ENCODE measurements at regions not wholly inside any gene's neighbourhood (a gene's known extent, or its start where the extent isn't known, plus 50 kb on each side); places are given as distances from the start of the nearest gene placed in this dataset.

GRCh38 chr2:192473331-192473730 lies 278.6 kb upstream of the TMEFF2 start:
- no peak overlapping the region for H3K4me3 ChIP-seq (ENCODE audit: severe bottlenecking)
- H3K36me3 ChIP-seq (ENCODE audit: low read depth): no peaks in the 10 kb centered on the region
- H3K9me3 ChIP-seq (ENCODE audit: severe bottlenecking): no peaks in the 10 kb centered on the region
- DNase-seq (ENCODE audit: low spot score) (no peak), ATAC-seq (ENCODE audit: low read depth) (no peak)
- H3K27ac ChIP-seq (ENCODE audit: poor library complexity, severe bottlenecking): no peak overlapping the region
- no peaks in the 10 kb centered on the region for H3K4me1 ChIP-seq (ENCODE audit: insufficient read depth, poor library complexity, severe bottlenecking)
- no peak for TF ChIP-seq CTCF (IDR thresholded peaks at IDR 0.05; ENCODE audit: poor library complexity, severe bottlenecking)
- no peaks in the 10 kb centered on the region for H3K27me3 ChIP-seq (ENCODE audit: insufficient read depth, poor library complexity, severe bottlenecking)

DNA sequence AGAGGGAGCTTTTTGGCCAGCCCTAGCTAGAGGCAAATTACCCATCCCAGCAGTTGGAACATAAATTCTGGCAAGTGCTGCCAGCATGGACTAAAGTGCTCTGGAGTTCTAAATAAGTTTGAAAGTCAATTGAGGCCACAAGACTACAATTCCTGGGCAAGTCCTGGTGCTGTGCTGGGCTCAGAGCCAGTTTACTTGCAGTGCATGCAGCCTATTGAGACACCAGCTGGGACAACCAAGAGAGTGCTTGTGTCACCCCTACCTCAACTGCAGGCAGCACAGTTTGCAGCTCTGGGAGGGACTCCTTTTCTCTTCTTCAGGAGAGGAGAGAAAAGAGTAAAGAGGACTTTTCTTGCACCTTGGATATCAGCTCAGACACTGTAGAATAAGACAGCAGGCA lies 277.2 kb upstream of the TMEFF2 start:
- no peak for TF ChIP-seq CTCF (IDR thresholded peaks at IDR 0.05; ENCODE audit: poor library complexity, severe bottlenecking)
- Histone ChIP-seq H3K27ac (ENCODE audit: poor library complexity, severe bottlenecking) (no peak overlapping the region), H3K4me1 (ENCODE audit: insufficient read depth, poor library complexity, severe bottlenecking) (no peaks in the 10 kb centered on the region), H3K27me3 (ENCODE audit: insufficient read depth, poor library complexity, severe bottlenecking) (no peaks in the 10 kb centered on the region), H3K9me3 (ENCODE audit: severe bottlenecking) (no peaks in the 10 kb centered on the region), H3K36me3 (ENCODE audit: low read depth) (no peaks in the 10 kb centered on the region), H3K4me3 (ENCODE audit: severe bottlenecking) (no peak overlapping the region)
- ATAC-seq (ENCODE audit: low read depth) (no peak), DNase-seq (ENCODE audit: low spot score) (no peak)

- ATAC-seq (ENCODE audit: low read depth) (no peak), DNase-seq (ENCODE audit: low spot score) (no peak)
- TF ChIP-seq CTCF (IDR thresholded peaks at IDR 0.05; ENCODE audit: poor library complexity, severe bottlenecking): no peak
- no peak overlapping the region for H3K27ac ChIP-seq (ENCODE audit: poor library complexity, severe bottlenecking)
- H3K36me3 ChIP-seq (ENCODE audit: low read depth): no peaks in the 10 kb centered on the region
- H3K4me1 ChIP-seq (ENCODE audit: insufficient read depth, poor library complexity, severe bottlenecking): no peaks in the 10 kb centered on the region
- H3K4me3 ChIP-seq (ENCODE audit: severe bottlenecking): no peak overlapping the region
- no peaks in the 10 kb centered on the region for H3K9me3 ChIP-seq (ENCODE audit: severe bottlenecking)
- no peaks in the 10 kb centered on the region for H3K27me3 ChIP-seq (ENCODE audit: insufficient read depth, poor library complexity, severe bottlenecking)
Measured at GRCh38 chr2:192469612-192470011, 274.9 kb upstream of the TMEFF2 start.

GRCh38 chr2:192467953-192468660 lies 273.4 kb upstream of the TMEFF2 start:
- Histone ChIP-seq H3K4me3 (ENCODE audit: severe bottlenecking) (no peak overlapping the region), H3K9me3 (ENCODE audit: severe bottlenecking) (no peaks in the 10 kb centered on the region), H3K4me1 (ENCODE audit: insufficient read depth, poor library complexity, severe bottlenecking) (no peaks in the 10 kb centered on the region), H3K36me3 (ENCODE audit: low read depth) (no peaks in the 10 kb centered on the region), H3K27me3 (ENCODE audit: insufficient read depth, poor library complexity, severe bottlenecking) (no peaks in the 10 kb centered on the region), H3K27ac (ENCODE audit: poor library complexity, severe bottlenecking) (no peak overlapping the region)
- DNase-seq (ENCODE audit: low spot score): no peak
- no peak for ATAC-seq (ENCODE audit: low read depth)
- TF ChIP-seq CTCF (IDR thresholded peaks at IDR 0.05; ENCODE audit: poor library complexity, severe bottlenecking): no peak

GRCh38 chr2:192465141-192465540 lies 270.4 kb upstream of the TMEFF2 start:
- no peak overlapping the region for H3K4me3 ChIP-seq (ENCODE audit: severe bottlenecking)
- no peaks in the 10 kb centered on the region for H3K9me3 ChIP-seq (ENCODE audit: severe bottlenecking)
- H3K27me3 ChIP-seq (ENCODE audit: insufficient read depth, poor library complexity, severe bottlenecking): no peaks in the 10 kb centered on the region
- no peaks in the 10 kb centered on the region for H3K4me1 ChIP-seq (ENCODE audit: insufficient read depth, poor library complexity, severe bottlenecking)
- no peak overlapping the region for H3K27ac ChIP-seq (ENCODE audit: poor library complexity, severe bottlenecking)
- no peak for ATAC-seq (ENCODE audit: low read depth)
- no peaks in the 10 kb centered on the region for H3K36me3 ChIP-seq (ENCODE audit: low read depth)
- DNase-seq (ENCODE audit: low spot score): no peak
- TF ChIP-seq CTCF (IDR thresholded peaks at IDR 0.05; ENCODE audit: poor library complexity, severe bottlenecking): no peak
